ENCODE measurements at regions not wholly inside any gene's neighbourhood (a gene's known extent, or its start where the extent isn't known, plus 50 kb on each side); places are given as distances from the start of the nearest gene placed in this dataset.

DNA sequence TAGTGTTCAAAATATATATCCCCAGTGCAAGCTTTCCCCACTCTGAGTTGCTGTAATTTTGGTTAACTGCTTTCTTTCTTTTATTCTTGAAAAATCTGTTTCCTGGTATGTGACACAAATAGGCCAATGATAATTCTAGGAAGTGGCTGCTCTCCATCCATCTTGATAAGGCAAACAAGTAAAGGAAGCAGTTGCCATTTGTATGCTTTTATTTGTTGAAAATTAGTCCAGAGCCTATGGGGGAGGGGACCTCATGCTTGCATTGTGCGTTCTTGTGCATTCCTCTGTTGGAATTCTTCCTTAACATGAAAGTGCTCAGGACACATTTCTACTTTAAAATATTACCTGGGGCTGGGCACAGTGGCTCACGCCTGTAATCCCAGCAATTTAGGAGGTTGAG is 111.2 kb upstream of the FSHR start:
- TF ChIP-seq, protein P1, sequence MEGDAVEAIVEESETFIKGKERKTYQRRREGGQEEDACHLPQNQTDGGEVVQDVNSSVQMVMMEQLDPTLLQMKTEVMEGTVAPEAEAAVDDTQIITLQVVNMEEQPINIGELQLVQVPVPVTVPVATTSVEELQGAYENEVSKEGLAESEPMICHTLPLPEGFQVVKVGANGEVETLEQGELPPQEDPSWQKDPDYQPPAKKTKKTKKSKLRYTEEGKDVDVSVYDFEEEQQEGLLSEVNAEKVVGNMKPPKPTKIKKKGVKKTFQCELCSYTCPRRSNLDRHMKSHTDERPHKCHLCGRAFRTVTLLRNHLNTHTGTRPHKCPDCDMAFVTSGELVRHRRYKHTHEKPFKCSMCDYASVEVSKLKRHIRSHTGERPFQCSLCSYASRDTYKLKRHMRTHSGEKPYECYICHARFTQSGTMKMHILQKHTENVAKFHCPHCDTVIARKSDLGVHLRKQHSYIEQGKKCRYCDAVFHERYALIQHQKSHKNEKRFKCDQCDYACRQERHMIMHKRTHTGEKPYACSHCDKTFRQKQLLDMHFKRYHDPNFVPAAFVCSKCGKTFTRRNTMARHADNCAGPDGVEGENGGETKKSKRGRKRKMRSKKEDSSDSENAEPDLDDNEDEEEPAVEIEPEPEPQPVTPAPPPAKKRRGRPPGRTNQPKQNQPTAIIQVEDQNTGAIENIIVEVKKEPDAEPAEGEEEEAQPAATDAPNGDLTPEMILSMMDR (IDR thresholded peaks at IDR 0.05; ENCODE audit: low read length) = no peak
- no peak for TF ChIP-seq EZH2 (IDR thresholded peaks at IDR 0.05; ENCODE audit: borderline replicate concordance, low read length)

All from OCI-LY1 (cell line).